Neural cell (in vitro differentiated cells): ENCODE measurements at regions not wholly inside any gene's neighbourhood (a gene's known extent, or its start where the extent isn't known, plus 50 kb on each side); places are given as distances from the start of the nearest gene placed in this dataset.

Experiments used
- CTCF ChIP-seq: fragments of 450-650 bp; IDR thresholded peaks from 2 replicates; pipeline ENCODE4 v1.5.1; 2014; ENCODE audit warnings: antibody characterized with exemption, mild to moderate bottlenecking, moderate library complexity; ENCODE audit not compliant: poor library complexity, severe bottlenecking
- EZH2 ChIP-seq: fragments of 200-600, 300-800 bp; shearing (Covaris generic), sonication (generic); IDR thresholded peaks from 2 replicates; pipeline ENCODE4 v1.6.1; 2014; ENCODE audit warnings: antibody characterized with exemption, low read length, borderline replicate concordance, mild to moderate bottlenecking; ENCODE audit not compliant: insufficient read depth, poor library complexity, severe bottlenecking
- MXI1 ChIP-seq: fragments of 450-650 bp; conservative IDR thresholded peaks from 2 replicates; pipeline ENCODE4 v1.6.1; 2014; ENCODE audit warnings: antibody characterized with exemption, mild to moderate bottlenecking; ENCODE audit not compliant: poor library complexity, severe bottlenecking
- RAD21 ChIP-seq: fragments of 450-650 bp; conservative IDR thresholded peaks from 2 replicates; pipeline ENCODE4 v1.6.1; 2014; ENCODE audit warnings: antibody characterized with exemption, mild to moderate bottlenecking, moderate library complexity
- REST ChIP-seq: IDR thresholded peaks from 2 replicates; pipeline ENCODE4 v1.6.1; 2012; ENCODE audit warnings: borderline replicate concordance
- TAF1 ChIP-seq: IDR thresholded peaks from 2 replicates; pipeline ENCODE4 v1.6.1; 2012; ENCODE audit warnings: low read depth

GRCh38 chr18:61277808-61278207, 55.4 kb upstream of the CDH20 start:
- TF ChIP-seq CTCF (no peak), EZH2 (no peak), TAF1 (no peak), MXI1 (no peak), RAD21 (no peak), REST (no peak)
